Suprapubic skin (tissue), 4 donors: ENCODE measurements at regions not wholly inside any gene's neighbourhood (a gene's known extent, or its start where the extent isn't known, plus 50 kb on each side); places are given as distances from the start of the nearest gene placed in this dataset.
A peak's percentile ranks its signal among the peaks of the same experiment; 100 is the strongest.

ENCODE experiments used
- DNase-seq, 2 donors: peaks; one replicate each; pipeline ENCODE4 v3.0.0-alpha.2; 2019; ENCODE audit warnings: low spot score in 2 of 2
- H3K27ac ChIP-seq: fragments of 200-600 bp; sonication (generic); one replicate; pipeline ENCODE4 v1.5.1; 2019
- H3K27me3 ChIP-seq: fragments of 200-600 bp; sonication (generic); one replicate; pipeline ENCODE4 v1.5.1; 2019
- H3K36me3 ChIP-seq: fragments of 200-600 bp; sonication (generic); one replicate; pipeline ENCODE4 v1.5.1; 2019
- H3K4me1 ChIP-seq: fragments of 200-600 bp; sonication (generic); one replicate; pipeline ENCODE4 v1.5.1; 2019
- H3K4me3 ChIP-seq: fragments of 200-600 bp; sonication (generic); one replicate; pipeline ENCODE4 v1.5.1; 2019; ENCODE audit warnings: mild to moderate bottlenecking
- H3K9me3 ChIP-seq: fragments of 200-600 bp; sonication (generic); one replicate; pipeline ENCODE4 v1.5.1; 2019
- CTCF ChIP-seq, 2 donors: fragments of 200-600 bp in 1 of 2; fragments of 450-650 bp in 1 of 2; sonication (generic) in 1 of 2; IDR thresholded peaks; one replicate each; pipeline ENCODE4 v1.5.1; 2016 to 2019; ENCODE audit warnings: antibody characterized with exemption in 2 of 2, mild to moderate bottlenecking in 1 of 2, moderate library complexity in 1 of 2
- EP300 ChIP-seq: sonication (generic); formaldehyde crosslinking; IDR thresholded peaks from one replicate; pipeline ENCODE4 v1.6.1; 2017; ENCODE audit warnings: antibody characterized with exemption
- POLR2A ChIP-seq, 2 donors: fragments of 450-650 bp; IDR thresholded peaks; one replicate each; pipeline ENCODE4 v1.6.1; 2017; ENCODE audit warnings: antibody characterized with exemption in 2 of 2, mild to moderate bottlenecking in 2 of 2, moderate library complexity in 2 of 2
- POLR2AphosphoS5 ChIP-seq, 3 donors: sonication (generic); formaldehyde crosslinking; IDR thresholded peaks; one replicate each; pipeline ENCODE4 v1.6.1; 2017; ENCODE audit warnings: antibody characterized with exemption in 3 of 3
- WGBS: methylation state at CpG from one replicate; pipeline ENCODE4 v1.1.5; 2018; 5-methylcytosine and 5-hydroxymethylcytosine counted together

- peak in 1 of 2 donors; percentile 26 for DNase-seq
- Histone ChIP-seq H3K4me1 (peaks cover 13% of the 10 kb centered on the region), H3K27ac (no peak overlapping the region), H3K9me3 (no peaks in the 10 kb centered on the region), H3K4me3 (no peak overlapping the region), H3K36me3 (no peaks in the 10 kb centered on the region), H3K27me3 (peaks cover 51% of the 10 kb centered on the region)
- 36% methylated on average over 5 of the region's 5 CpGs for WGBS
- TF ChIP-seq EP300: no peak
- no peak for TF ChIP-seq CTCF (IDR thresholded peaks at IDR 0.05)
- no peak for TF ChIP-seq POLR2AphosphoS5 (IDR thresholded peaks at IDR 0.05)
- TF ChIP-seq POLR2A (IDR thresholded peaks at IDR 0.05): no peak
Measured at GRCh38 chr10:123579675-123580074, 86.5 kb upstream of the GPR26 start.

GRCh38 chr10:123580426-123580825 lies 85.7 kb upstream of the GPR26 start:
- WGBS: 73% methylated on average over 4 of the region's 4 CpGs
- TF ChIP-seq EP300: no peak
- TF ChIP-seq POLR2A (IDR thresholded peaks at IDR 0.05): no peak
- TF ChIP-seq POLR2AphosphoS5 (IDR thresholded peaks at IDR 0.05): no peak
- TF ChIP-seq CTCF (IDR thresholded peaks at IDR 0.05): no peak
- Histone ChIP-seq H3K4me1 (peaks cover 13% of the 10 kb centered on the region), H3K27me3 (peaks cover 54% of the 10 kb centered on the region), H3K9me3 (no peaks in the 10 kb centered on the region), H3K4me3 (no peak overlapping the region), H3K36me3 (no peaks in the 10 kb centered on the region), H3K27ac (no peak overlapping the region)
- DNase-seq: peak in 1 of 2 donors; percentile 37

- Histone ChIP-seq H3K36me3 (no peaks in the 10 kb centered on the region), H3K4me3 (no peak overlapping the region), H3K4me1 (peaks cover 13% of the 10 kb centered on the region), H3K27me3 (peaks cover 53% of the 10 kb centered on the region), H3K27ac (no peak overlapping the region), H3K9me3 (no peaks in the 10 kb centered on the region)
- WGBS: 44% methylated on average over 9 of the region's 9 CpGs
- TF ChIP-seq EP300: no peak
- no peak for TF ChIP-seq CTCF (IDR thresholded peaks at IDR 0.05)
- TF ChIP-seq POLR2A (IDR thresholded peaks at IDR 0.05): no peak
- TF ChIP-seq POLR2AphosphoS5 (IDR thresholded peaks at IDR 0.05): no peak
- peak in 1 of 2 donors; percentile 34 for DNase-seq
Measured at GRCh38 chr10:123581656-123582055, 84.5 kb upstream of the GPR26 start.

- Histone ChIP-seq H3K4me3 (no peak overlapping the region), H3K36me3 (no peaks in the 10 kb centered on the region), H3K27me3 (peaks cover 48% of the 10 kb centered on the region), H3K4me1 (peaks cover 13% of the 10 kb centered on the region), H3K27ac (no peak overlapping the region), H3K9me3 (no peaks in the 10 kb centered on the region)
- 34% methylated on average over 4 of the region's 6 CpGs for WGBS
- peak; percentile 72 to 86 for DNase-seq
- TF ChIP-seq CTCF (IDR thresholded peaks at IDR 0.05) (peak; percentile 50 to 86), EP300 (no peak), POLR2A (IDR thresholded peaks at IDR 0.05) (no peak)
Measured at GRCh38 chr10:123582084-123582989, 83.8 kb upstream of the GPR26 start.

GRCh38 chr10:123583639-123584418 lies 82.3 kb upstream of the GPR26 start:
- WGBS: 0% methylated on average over 16 of the region's 24 CpGs
- DNase-seq: peak; percentile 84 to 92
- TF ChIP-seq CTCF (IDR thresholded peaks at IDR 0.05) (peak; percentile 65 to 88), POLR2AphosphoS5 (IDR thresholded peaks at IDR 0.05) (no peak)
- peaks cover 13% of the 10 kb centered on the region for H3K4me1 ChIP-seq
- H3K4me3 ChIP-seq: no peak overlapping the region
- H3K9me3 ChIP-seq: no peaks in the 10 kb centered on the region
- peaks cover 49% of the 10 kb centered on the region for H3K27me3 ChIP-seq
- H3K27ac ChIP-seq: no peak overlapping the region
- H3K36me3 ChIP-seq: no peaks in the 10 kb centered on the region
